IMR-90 (cell line): ENCODE measurements at regions not wholly inside any gene's neighbourhood (a gene's known extent, or its start where the extent isn't known, plus 50 kb on each side); places are given as distances from the start of the nearest gene placed in this dataset.

Experiments used
- ATAC-seq: fragments of 200-7000 bp; cut with Tn5 transposase; 2 replicates; pipeline ENCODE4 v1.9.1; 2020; ENCODE audit warnings: low read depth, mild to moderate bottlenecking, moderate library complexity
- BruUV-seq: library from RNA; stranded (reverse); fragments of 400-500 nt; replicated peaks from 2 replicates; lab custom pipeline; 2021; lab: Mats Ljungman, UMichigan
- CTCF ChIA-PET: fragments of 300-600 bp; formaldehyde crosslinking; extraction: SDS; loops from one replicate; lab custom pipeline; 2021; ENCODE audit warnings: antibody characterized with exemption; lab: Yijun Ruan, JAX
- POLR2A ChIA-PET: fragments of 300-600 bp; sonication (Branson Sonifier 250); formaldehyde crosslinking; loops from one replicate; lab custom pipeline; 2022; ENCODE audit warnings: antibody characterized with exemption; ENCODE audit not compliant: unreplicated experiment; lab: Charles Lee
- DNase-seq: peaks from one replicate; pipeline ENCODE4 v3.0.0; 2013
- H2AFZ ChIP-seq: replicated peaks from 2 replicates; pipeline ENCODE3; 2013; ENCODE audit warnings: low read length, mild to moderate bottlenecking; ENCODE audit not compliant: poor library complexity
- H2AK5ac ChIP-seq: 2 replicates; pipeline ENCODE4 v1.6.1; 2013; ENCODE audit warnings: low read depth, low read length, inconsistent platforms
- H2AK9ac ChIP-seq: replicated peaks from 2 replicates; pipeline ENCODE3; 2013; ENCODE audit warnings: mild to moderate bottlenecking, low read depth, low read length, moderate library complexity; ENCODE audit not compliant: poor library complexity
- H2BK120ac ChIP-seq: 2 replicates; pipeline ENCODE4 v1.6.1; 2013; ENCODE audit warnings: low read depth, low read length, inconsistent platforms
- H2BK15ac ChIP-seq: 3 replicates; pipeline ENCODE4 v1.6.1; 2013; ENCODE audit warnings: low read depth, low read length, inconsistent platforms
- H2BK20ac ChIP-seq: 2 replicates; pipeline ENCODE4 v1.6.1; 2013; ENCODE audit warnings: low read depth, mild to moderate bottlenecking, inconsistent platforms, low read length, moderate library complexity
- H2BK5ac ChIP-seq: 2 replicates; pipeline ENCODE4 v1.6.1; 2013; ENCODE audit warnings: mild to moderate bottlenecking, low read depth, low read length, inconsistent platforms; ENCODE audit not compliant: poor library complexity, severe bottlenecking
- H3K14ac ChIP-seq: replicated peaks from 2 replicates; pipeline ENCODE4 v1.6.1; 2013; ENCODE audit warnings: low read depth, low read length, inconsistent platforms
- H3K18ac ChIP-seq: 2 replicates; pipeline ENCODE4 v1.6.1; 2013; ENCODE audit warnings: low read depth, low read length, control low read depth
- H3K23ac ChIP-seq: 2 replicates; pipeline ENCODE4 v1.6.1; 2013; ENCODE audit warnings: low read depth, low read length, inconsistent platforms
- H3K27ac ChIP-seq: 2 replicates; pipeline ENCODE4 v1.5.1; 2013; ENCODE audit warnings: mild to moderate bottlenecking, control low read depth, low read length; ENCODE audit not compliant: insufficient read depth
- H3K27me3 ChIP-seq: 2 replicates; pipeline ENCODE4 v1.6.1; 2013; ENCODE audit warnings: low read length; ENCODE audit not compliant: control insufficient read depth, insufficient read depth
- H3K36me3 ChIP-seq: 2 replicates; pipeline ENCODE4 v1.6.1; 2013; ENCODE audit warnings: low read length, mixed read lengths; ENCODE audit not compliant: control insufficient read depth, insufficient read depth
- H3K4ac ChIP-seq: 2 replicates; pipeline ENCODE4 v1.6.1; 2013; ENCODE audit warnings: low read depth, low read length, inconsistent platforms
- H3K4me1 ChIP-seq: 2 replicates; pipeline ENCODE4 v1.6.1; 2013; ENCODE audit warnings: low read length, mixed read lengths; ENCODE audit not compliant: control insufficient read depth, insufficient read depth
- H3K4me2 ChIP-seq: 2 replicates; pipeline ENCODE4 v1.6.1; 2013; ENCODE audit warnings: low read depth, mild to moderate bottlenecking, control low read depth, low read length, moderate library complexity
- H3K4me3 ChIP-seq: 2 replicates; pipeline ENCODE4 v1.5.1; 2013; ENCODE audit warnings: low read depth, mild to moderate bottlenecking, control low read depth, low read length, moderate library complexity; ENCODE audit not compliant: insufficient read depth
- H3K56ac ChIP-seq: 2 replicates; pipeline ENCODE4 v1.6.1; 2013; ENCODE audit warnings: low read length, inconsistent platforms; ENCODE audit not compliant: insufficient read depth; ENCODE audit errors: extremely low read depth
- H3K79me1 ChIP-seq, 2 experiments: 2 replicates each; pipeline ENCODE4 v1.6.1; 2013; ENCODE audit warnings: low read length in 2 of 2, inconsistent platforms in 1 of 2, low read depth in 1 of 2
- H3K9ac ChIP-seq: 2 replicates; pipeline ENCODE4 v1.6.1; 2013; ENCODE audit warnings: low read depth, low read length, control low read depth
- H3K9me1 ChIP-seq: 2 replicates; pipeline ENCODE4 v1.6.1; 2013; ENCODE audit warnings: low read length, inconsistent platforms; ENCODE audit not compliant: insufficient read depth
- H3K9me3 ChIP-seq: 2 replicates; pipeline ENCODE4 v1.6.1; 2013; ENCODE audit warnings: low read length; ENCODE audit not compliant: control insufficient read depth, insufficient read depth
- H4K20me1 ChIP-seq: 2 replicates; pipeline ENCODE4 v1.6.1; 2013; ENCODE audit warnings: low read length, inconsistent platforms; ENCODE audit not compliant: insufficient read depth
- H4K5ac ChIP-seq: 2 replicates; pipeline ENCODE4 v1.6.1; 2013; ENCODE audit warnings: mild to moderate bottlenecking, low read depth, low read length, control low read depth
- H4K8ac ChIP-seq, 2 experiments: 2 replicates each; pipeline ENCODE4 v1.6.1; 2013; ENCODE audit warnings: low read depth in 2 of 2, low read length in 2 of 2, control low read depth in 1 of 2, inconsistent platforms in 1 of 2
- H4K91ac ChIP-seq: 2 replicates; pipeline ENCODE4 v1.6.1; 2013; ENCODE audit warnings: low read depth, low read length, inconsistent platforms; ENCODE audit not compliant: insufficient read depth
- CTCF ChIP-seq: conservative IDR thresholded peaks from 2 replicates; pipeline ENCODE4 v1.5.1; 2012; ENCODE audit warnings: mild to moderate bottlenecking, low read depth, low read length, improper control_type of control experiment
- MAFK ChIP-seq: IDR thresholded peaks from 2 replicates; pipeline ENCODE4 v1.6.1; 2012; ENCODE audit warnings: low read depth, low read length, improper control_type of control experiment
- MXI1 ChIP-seq: IDR thresholded peaks from 2 replicates; pipeline ENCODE4 v1.6.1; 2012; ENCODE audit warnings: low read depth, mild to moderate bottlenecking, low read length, moderate library complexity, borderline replicate concordance
- POLR2A ChIP-seq: IDR thresholded peaks from 2 replicates; pipeline ENCODE4 v1.6.1; 2012; ENCODE audit warnings: mild to moderate bottlenecking, low read depth, low read length
- RAD21 ChIP-seq: IDR thresholded peaks from 2 replicates; pipeline ENCODE4 v1.6.1; 2012; ENCODE audit warnings: low read length, improper control_type of control experiment
- RCOR1 ChIP-seq: IDR thresholded peaks from 2 replicates; pipeline ENCODE4 v1.6.1; 2012; ENCODE audit warnings: mild to moderate bottlenecking, low read length, improper control_type of control experiment; ENCODE audit not compliant: insufficient replicate concordance
- RFX5 ChIP-seq: IDR thresholded peaks from 2 replicates; pipeline ENCODE4 v1.8.0; 2012; ENCODE audit warnings: low read depth, mild to moderate bottlenecking, low read length, moderate library complexity
- SMC3 ChIP-seq: fragments of 150-350 bp; IDR thresholded peaks from 2 replicates; pipeline ENCODE4 v1.6.1; 2016; ENCODE audit warnings: low read depth, mild to moderate bottlenecking, antibody characterized with exemption, low read length, moderate library complexity
- WGBS, 2 experiments: methylation state at CpG; one replicate each; pipeline versions ENCODE4 v1.1.5 to v1.1.7; 2013; ENCODE audit warnings: missing lambda C conversion rate in 2 of 2; ENCODE audit not compliant: insufficient read length in 1 of 2; ENCODE audit errors: extremely low coverage in 2 of 2; 5-methylcytosine and 5-hydroxymethylcytosine counted together
- dilution Hi-C: fragments of 300-500 bp; cut with HindIII; formaldehyde crosslinking; loops from one replicate; pipeline ENCODE4 v1.14.3; 2018; ENCODE audit warnings: low sequenced_read_pairs; ENCODE audit not compliant: unreplicated experiment
- in situ Hi-C: fragments of 300-500 bp; cut with MboI; formaldehyde crosslinking; loops from 3 replicates; pipeline ENCODE4 v1.14.3; 2019; ENCODE audit warnings: low sequenced_read_pairs, inconsistent platforms, mixed read lengths
- intact Hi-C: fragments of 100-400 bp; cut with micrococcal nuclease; formaldehyde crosslinking; loops from 2 replicates; pipeline ENCODE4 v1.10.0; 2022

- H3K9me3 ChIP-seq, result no peaks in the 10 kb centered on the region
- no peak overlapping the region for H3K9ac ChIP-seq
- intact Hi-C loops (no loop called here), dilution Hi-C loops (no loop called here), in situ Hi-C loops (no loop called here)
- H4K91ac ChIP-seq, result no peak overlapping the region
- no peak overlapping the region for H2BK120ac ChIP-seq
- H3K4me2 ChIP-seq, result no peak overlapping the region
- H3K56ac ChIP-seq, result no peak overlapping the region
- H2AK5ac ChIP-seq, result no peak overlapping the region
- no peak overlapping the region for H2BK5ac ChIP-seq
- no peaks in the 10 kb centered on the region for H3K9me1 ChIP-seq
- TF ChIP-seq RFX5 (no peak), RCOR1 (no peak), MAFK (no peak), POLR2A (no peak), RAD21 (no peak), SMC3 (no peak), CTCF (no peak), MXI1 (no peak)
- H4K20me1 ChIP-seq, result no peaks in the 10 kb centered on the region
- no peaks in the 10 kb centered on the region for H3K79me1 ChIP-seq
- no peak overlapping the region for H2AFZ ChIP-seq
- no TSS peak for BruUV-seq
- H2BK20ac ChIP-seq, result no peak overlapping the region
- no peak overlapping the region for H3K4me3 ChIP-seq
- no peak overlapping the region for H3K4ac ChIP-seq
- no peaks in the 10 kb centered on the region for H3K4me1 ChIP-seq
- DNase-seq, result no peak
- no peak overlapping the region for H2AK9ac ChIP-seq
- no CpG with 5 or more reads among the region's 2 CpGs for WGBS, 2 experiments
- H3K36me3 ChIP-seq, result no peaks in the 10 kb centered on the region
- H2BK15ac ChIP-seq, result no peak overlapping the region
- ChIA-PET POLR2A (no interaction called here), CTCF (no interaction called here)
- no peak overlapping the region for H3K18ac ChIP-seq
- no peak overlapping the region for H3K27ac ChIP-seq
- no peak overlapping the region for H3K14ac ChIP-seq
- no peak overlapping the region for H3K23ac ChIP-seq
- H4K5ac ChIP-seq, result no peak overlapping the region
- ATAC-seq, result no peak
- H4K8ac ChIP-seq, result no peak overlapping the region
- H3K27me3 ChIP-seq, result no peaks in the 10 kb centered on the region
Measured at GRCh38 chr3:10746684-10747083, 69.3 kb upstream of the SLC6A11 start.
